ENCODE measurements at regions not wholly inside any gene's neighbourhood (a gene's known extent, or its start where the extent isn't known, plus 50 kb on each side); places are given as distances from the start of the nearest gene placed in this dataset.
"Not testable (repeated sequence)": the region's sequence is repeated elsewhere in the genome, so short reads cannot be mapped to it uniquely, and the experiment has no call there.

- H3K36me3 ChIP-seq, DNase-seq, H3K27me3 ChIP-seq, H3K4me3 ChIP-seq, H3K9me3 ChIP-seq: not testable (repeated sequence)
Measured at GRCh38 chr3:195637473-195638233, 53.9 kb upstream of the APOD start.

- H3K27me3 ChIP-seq, H3K9me3 ChIP-seq, H3K4me3 ChIP-seq, H3K36me3 ChIP-seq, DNase-seq: not testable (repeated sequence)
Measured at GRCh38 chr3:195637011-195637410, 53.3 kb upstream of the APOD start.

- H3K4me3 ChIP-seq, H3K9me3 ChIP-seq, H3K27me3 ChIP-seq, H3K36me3 ChIP-seq: not testable (repeated sequence)
- peak; percentile 32 for DNase-seq
Measured at GRCh38 chr3:195635898-195636685, 52.4 kb upstream of the APOD start.

- DNase-seq, H3K4me3 ChIP-seq, H3K9me3 ChIP-seq: not testable (repeated sequence)
Measured at GRCh38 chr3:195635262-195635873, 51.6 kb upstream of the APOD start.

GRCh38 chr3:195634426-195635261 lies 50.9 kb upstream of the APOD start:
- not testable (repeated sequence) for H3K9me3 ChIP-seq, H3K27me3 ChIP-seq, H3K36me3 ChIP-seq, DNase-seq
- H3K4me3 ChIP-seq = 0 out of 2 replicates have a peak overlapping the region, but pooled peaks have one; percentile 25

More at GRCh38 chr3:195635262-195635873, 51.6 kb upstream of the APOD start:
- not testable (repeated sequence) for H3K36me3 ChIP-seq, H3K27me3 ChIP-seq
